Cardiac muscle cell (in vitro differentiated cells and primary cell): ENCODE measurements at regions not wholly inside any gene's neighbourhood (a gene's known extent, or its start where the extent isn't known, plus 50 kb on each side); places are given as distances from the start of the nearest gene placed in this dataset.
"Not testable (repeated sequence)": the region's sequence is repeated elsewhere in the genome, so short reads cannot be mapped to it uniquely, and the experiment has no call there.

Experiments
- DNase-seq, 2 donors: peaks; one replicate each; pipeline versions ENCODE4 v3.0.0 to v3.0.0-alpha.2; 2010 to 2017; ENCODE audit warnings: low read depth in 1 of 2, low spot score in 1 of 2
- H3K27ac ChIP-seq: fragments of 200-600 bp; sonication (generic); 2 replicates; pipeline ENCODE4 v1.5.1; 2016
- H3K27me3 ChIP-seq: fragments of 200-600 bp; sonication (generic); 2 replicates; pipeline ENCODE4 v1.6.0; 2016; ENCODE audit warnings: control low read depth
- H3K36me3 ChIP-seq: fragments of 200-600 bp; sonication (generic); 2 replicates; pipeline ENCODE4 v1.5.1; 2016; ENCODE audit warnings: control low read depth
- H3K4me1 ChIP-seq: fragments of 200-600 bp; sonication (generic); 2 replicates; pipeline ENCODE4 v1.8.1; 2017; ENCODE audit warnings: low read depth, mild to moderate bottlenecking, mixed run types
- H3K4me3 ChIP-seq: fragments of 200-600 bp; sonication (generic); 2 replicates; pipeline ENCODE4 v1.5.1; 2016; ENCODE audit warnings: mild to moderate bottlenecking
- H3K9me3 ChIP-seq: fragments of 200-600 bp; sonication (generic); 2 replicates; pipeline ENCODE4 v1.5.1; 2017; ENCODE audit warnings: low read depth, mild to moderate bottlenecking, control low read depth
- CTCF ChIP-seq: IDR thresholded peaks from 2 replicates; pipeline ENCODE4 v1.5.1; 2012; ENCODE audit warnings: low read depth, mild to moderate bottlenecking, low read length

- Histone ChIP-seq H3K27ac (peak overlapping the region; percentile 87), H3K27me3 (no peaks in the 10 kb centered on the region), H3K4me3 (no peak overlapping the region), H3K4me1 (peaks cover 54% of the 10 kb centered on the region), H3K36me3 (no peaks in the 10 kb centered on the region), H3K9me3 (no peaks in the 10 kb centered on the region)
- no peak for TF ChIP-seq CTCF
- peak; percentile 57 to 79 for DNase-seq
Measured at GRCh38 chr10:33657154-33657908, 322.9 kb upstream of the NRP1 start.

DNA sequence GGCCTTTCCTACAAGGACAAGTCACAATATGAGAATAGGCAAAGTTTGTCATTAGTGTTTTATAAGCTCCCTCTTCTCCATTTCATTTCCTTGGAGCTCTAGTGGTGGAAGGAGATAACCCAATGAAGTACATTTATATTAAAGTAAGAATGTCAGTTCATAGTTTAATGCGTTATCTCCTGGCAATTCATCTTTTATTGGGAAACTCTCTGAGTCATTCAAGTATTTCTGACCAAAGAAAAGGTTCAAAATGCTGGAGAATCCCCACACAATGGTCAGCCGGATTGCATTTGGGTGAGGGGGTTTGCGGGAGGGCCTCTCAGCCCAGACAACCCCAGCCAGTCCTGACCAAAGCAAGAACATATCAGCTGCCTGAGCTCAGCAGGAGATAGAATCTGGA lies 321.5 kb upstream of the NRP1 start:
- H3K27ac ChIP-seq, result no peak overlapping the region
- H3K27me3 ChIP-seq, result no peaks in the 10 kb centered on the region
- H3K9me3 ChIP-seq, result no peaks in the 10 kb centered on the region
- peak in 1 of 2 donors; percentile 44 for DNase-seq
- TF ChIP-seq CTCF, result no peak
- H3K4me1 ChIP-seq, result peaks cover 45% of the 10 kb centered on the region
- H3K36me3 ChIP-seq, result no peaks in the 10 kb centered on the region
- H3K4me3 ChIP-seq, result no peak overlapping the region

DNA sequence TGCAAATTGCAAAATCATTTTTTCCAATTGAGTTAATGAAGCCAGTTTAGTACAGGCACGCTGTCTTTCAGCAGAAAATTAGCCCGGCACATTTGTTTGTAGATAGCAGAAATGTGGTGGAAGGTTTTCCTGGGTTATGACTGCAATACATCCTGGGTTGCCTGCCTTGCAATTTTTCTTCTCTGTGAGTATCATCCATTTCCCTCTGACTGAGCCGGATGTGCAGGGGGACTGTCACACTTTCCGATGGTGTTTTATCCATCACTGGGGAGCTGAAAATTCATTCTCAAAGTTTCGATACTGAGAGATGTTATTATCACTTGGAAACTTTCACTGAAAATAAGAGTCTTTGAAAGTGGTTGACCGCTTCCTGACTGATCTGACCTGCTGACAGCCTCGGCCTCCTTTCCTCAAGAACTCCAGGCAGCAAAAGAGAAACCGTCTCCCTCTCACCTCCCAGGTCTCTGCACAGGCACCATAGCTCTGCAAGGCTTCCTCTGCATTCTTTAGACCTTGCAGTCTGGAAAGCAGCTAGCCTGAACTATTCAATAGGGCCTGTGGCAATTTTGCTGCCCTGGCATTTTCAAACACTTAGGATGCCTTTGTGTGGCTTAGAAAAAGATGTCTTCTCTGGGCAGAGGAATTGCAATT lies 320.8 kb upstream of the NRP1 start:
- Histone ChIP-seq H3K4me1 (peaks cover 44% of the 10 kb centered on the region), H3K27ac (no peak overlapping the region), H3K36me3 (no peaks in the 10 kb centered on the region), H3K9me3 (no peaks in the 10 kb centered on the region), H3K27me3 (no peaks in the 10 kb centered on the region), H3K4me3 (no peak overlapping the region)
- no peak for TF ChIP-seq CTCF
- DNase-seq, result peak in 1 of 2 donors; percentile 44

DNA sequence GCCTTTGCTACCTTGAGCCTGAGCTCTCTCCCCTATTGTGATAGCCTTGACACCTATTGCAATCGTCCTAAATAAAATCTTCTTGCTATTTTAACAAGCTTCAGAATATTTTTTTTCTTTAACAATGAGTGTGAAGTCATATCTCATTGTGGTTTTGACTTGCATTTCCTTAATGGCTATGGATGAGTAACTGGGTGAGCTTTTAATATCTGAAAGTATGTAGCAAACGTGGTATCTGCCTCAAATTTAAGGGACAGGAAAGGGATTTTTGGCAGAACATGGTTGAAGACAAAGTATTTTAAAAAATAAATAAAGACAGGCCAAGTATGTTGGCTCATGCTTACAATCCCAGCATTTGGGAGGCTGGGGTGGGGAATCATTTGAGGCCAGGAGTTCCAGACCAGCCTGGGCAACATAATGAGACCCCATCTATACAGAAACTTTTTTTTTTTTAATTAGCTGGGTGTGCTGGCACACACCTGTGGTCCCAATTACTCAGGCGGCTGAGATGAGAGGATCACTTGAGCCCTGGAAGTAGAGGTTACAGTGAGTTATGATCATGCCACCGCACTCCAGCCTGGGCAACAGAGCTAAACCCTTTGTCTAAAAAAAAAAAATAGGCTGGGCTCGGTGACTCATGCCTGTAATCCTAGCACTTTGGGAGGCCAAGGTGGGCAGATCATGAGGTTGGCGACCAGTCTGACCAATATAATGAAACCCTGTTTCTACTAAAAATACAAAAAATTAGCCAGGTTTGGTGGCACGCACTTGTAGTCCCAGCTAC lies 319.3 kb upstream of the NRP1 start:
- peak in 1 of 2 donors; percentile 88 for DNase-seq
- peaks cover 29% of the 10 kb centered on the region for H3K4me1 ChIP-seq
- no peaks in the 10 kb centered on the region for H3K36me3 ChIP-seq
- no peaks in the 10 kb centered on the region for H3K9me3 ChIP-seq
- H3K27ac ChIP-seq, result no peak overlapping the region
- H3K27me3 ChIP-seq, result no peaks in the 10 kb centered on the region
- H3K4me3 ChIP-seq, result no peak overlapping the region
- TF ChIP-seq CTCF, result no peak

GRCh38 chr10:33652870-33653269 lies 318.4 kb upstream of the NRP1 start:
- no peak overlapping the region for H3K4me3 ChIP-seq
- H3K9me3 ChIP-seq, result no peaks in the 10 kb centered on the region
- TF ChIP-seq CTCF, result no peak
- DNase-seq, result no peak
- H3K27me3 ChIP-seq, result no peaks in the 10 kb centered on the region
- H3K27ac ChIP-seq, result no peak overlapping the region
- peaks cover 20% of the 10 kb centered on the region for H3K4me1 ChIP-seq
- no peaks in the 10 kb centered on the region for H3K36me3 ChIP-seq

- not testable (repeated sequence) for DNase-seq, H3K36me3 ChIP-seq, H3K27ac ChIP-seq, H3K4me3 ChIP-seq, H3K4me1 ChIP-seq, H3K27me3 ChIP-seq, H3K9me3 ChIP-seq
Measured at GRCh38 chr10:33650131-33650530, 315.7 kb upstream of the NRP1 start.
